ENCODE measurements at regions not wholly inside any gene's neighbourhood (a gene's known extent, or its start where the extent isn't known, plus 50 kb on each side); places are given as distances from the start of the nearest gene placed in this dataset.

DNA sequence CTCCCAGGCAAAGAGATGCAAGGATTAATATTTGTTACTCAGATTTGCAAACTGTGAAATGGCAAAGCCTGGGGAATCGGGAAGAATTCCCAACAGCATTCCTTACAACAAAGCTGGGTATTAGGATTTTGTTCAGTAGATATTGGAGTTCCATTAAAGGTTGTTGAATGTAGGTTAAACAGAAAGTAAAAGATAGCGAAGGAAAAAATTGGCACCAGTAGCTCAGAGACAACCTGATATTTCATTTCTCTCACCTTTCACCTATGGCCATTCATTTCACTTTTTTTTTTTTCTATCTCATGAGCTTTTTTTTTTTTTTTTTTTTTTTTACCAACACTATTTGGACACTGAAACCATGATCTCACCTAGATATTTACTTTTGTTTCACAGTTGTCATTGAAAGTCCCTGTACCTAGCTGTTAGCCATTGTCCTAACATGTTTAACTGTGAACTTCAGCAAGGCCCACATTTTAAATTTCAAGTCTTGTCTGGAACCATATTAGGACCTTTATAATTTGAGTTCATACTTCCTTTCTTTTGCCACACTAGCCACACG lies 552.5 kb downstream of the HAO1 start (continued):
- no peak for TF ChIP-seq ZNF565 (CRISPR knock-in tag; conservative IDR thresholded peaks at IDR 0.05; ENCODE audit: low read depth)
- TF ChIP-seq, protein P1, sequence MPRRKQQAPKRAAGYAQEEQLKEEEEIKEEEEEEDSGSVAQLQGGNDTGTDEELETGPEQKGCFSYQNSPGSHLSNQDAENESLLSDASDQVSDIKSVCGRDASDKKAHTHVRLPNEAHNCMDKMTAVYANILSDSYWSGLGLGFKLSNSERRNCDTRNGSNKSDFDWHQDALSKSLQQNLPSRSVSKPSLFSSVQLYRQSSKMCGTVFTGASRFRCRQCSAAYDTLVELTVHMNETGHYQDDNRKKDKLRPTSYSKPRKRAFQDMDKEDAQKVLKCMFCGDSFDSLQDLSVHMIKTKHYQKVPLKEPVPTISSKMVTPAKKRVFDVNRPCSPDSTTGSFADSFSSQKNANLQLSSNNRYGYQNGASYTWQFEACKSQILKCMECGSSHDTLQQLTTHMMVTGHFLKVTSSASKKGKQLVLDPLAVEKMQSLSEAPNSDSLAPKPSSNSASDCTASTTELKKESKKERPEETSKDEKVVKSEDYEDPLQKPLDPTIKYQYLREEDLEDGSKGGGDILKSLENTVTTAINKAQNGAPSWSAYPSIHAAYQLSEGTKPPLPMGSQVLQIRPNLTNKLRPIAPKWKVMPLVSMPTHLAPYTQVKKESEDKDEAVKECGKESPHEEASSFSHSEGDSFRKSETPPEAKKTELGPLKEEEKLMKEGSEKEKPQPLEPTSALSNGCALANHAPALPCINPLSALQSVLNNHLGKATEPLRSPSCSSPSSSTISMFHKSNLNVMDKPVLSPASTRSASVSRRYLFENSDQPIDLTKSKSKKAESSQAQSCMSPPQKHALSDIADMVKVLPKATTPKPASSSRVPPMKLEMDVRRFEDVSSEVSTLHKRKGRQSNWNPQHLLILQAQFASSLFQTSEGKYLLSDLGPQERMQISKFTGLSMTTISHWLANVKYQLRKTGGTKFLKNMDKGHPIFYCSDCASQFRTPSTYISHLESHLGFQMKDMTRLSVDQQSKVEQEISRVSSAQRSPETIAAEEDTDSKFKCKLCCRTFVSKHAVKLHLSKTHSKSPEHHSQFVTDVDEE (CRISPR knock-in tag; IDR thresholded peaks at IDR 0.05), result no peak

DNA sequence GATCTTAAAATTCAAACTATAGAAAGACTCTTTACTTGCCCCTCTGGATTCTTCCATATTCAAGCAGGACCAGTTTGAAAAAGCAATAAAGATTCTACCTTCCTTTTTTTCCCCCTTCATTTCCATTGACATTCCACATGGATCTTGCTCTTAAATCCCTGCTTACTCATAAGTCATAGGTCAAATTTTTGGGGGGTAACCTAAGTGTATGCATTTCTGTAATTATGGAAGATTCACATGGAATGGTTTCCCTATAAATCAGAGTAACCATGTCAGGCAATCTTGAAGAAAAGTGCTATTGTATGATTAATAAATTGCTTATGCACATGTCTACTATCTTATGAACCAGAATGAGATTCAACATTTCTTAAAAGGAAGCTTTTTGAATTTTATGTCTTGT lies 551.0 kb downstream of the HAO1 start:
- no peak for ATAC-seq
- TF ChIP-seq ZNF8 (CRISPR knock-in tag; IDR thresholded peaks at IDR 0.05), result no peak
- TF ChIP-seq, protein P2, sequence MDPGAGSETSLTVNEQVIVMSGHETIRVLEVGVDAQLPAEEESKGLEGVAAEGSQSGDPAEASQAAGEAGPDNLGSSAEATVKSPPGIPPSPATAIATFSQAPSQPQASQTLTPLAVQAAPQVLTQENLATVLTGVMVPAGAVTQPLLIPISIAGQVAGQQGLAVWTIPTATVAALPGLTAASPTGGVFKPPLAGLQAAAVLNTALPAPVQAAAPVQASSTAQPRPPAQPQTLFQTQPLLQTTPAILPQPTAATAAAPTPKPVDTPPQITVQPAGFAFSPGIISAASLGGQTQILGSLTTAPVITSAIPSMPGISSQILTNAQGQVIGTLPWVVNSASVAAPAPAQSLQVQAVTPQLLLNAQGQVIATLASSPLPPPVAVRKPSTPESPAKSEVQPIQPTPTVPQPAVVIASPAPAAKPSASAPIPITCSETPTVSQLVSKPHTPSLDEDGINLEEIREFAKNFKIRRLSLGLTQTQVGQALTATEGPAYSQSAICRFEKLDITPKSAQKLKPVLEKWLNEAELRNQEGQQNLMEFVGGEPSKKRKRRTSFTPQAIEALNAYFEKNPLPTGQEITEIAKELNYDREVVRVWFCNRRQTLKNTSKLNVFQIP (CRISPR knock-in tag; IDR thresholded peaks at IDR 0.05; ENCODE audit: borderline replicate concordance, low read depth), result no peak
- TF ChIP-seq PPARA (CRISPR knock-in tag; IDR thresholded peaks at IDR 0.05; ENCODE audit: borderline replicate concordance), result no peak
- TF ChIP-seq BACH2 (CRISPR knock-in tag; IDR thresholded peaks at IDR 0.05; ENCODE audit: borderline replicate concordance), result no peak
- TF ChIP-seq RARB (CRISPR knock-in tag; IDR thresholded peaks at IDR 0.05), result no peak

DNA sequence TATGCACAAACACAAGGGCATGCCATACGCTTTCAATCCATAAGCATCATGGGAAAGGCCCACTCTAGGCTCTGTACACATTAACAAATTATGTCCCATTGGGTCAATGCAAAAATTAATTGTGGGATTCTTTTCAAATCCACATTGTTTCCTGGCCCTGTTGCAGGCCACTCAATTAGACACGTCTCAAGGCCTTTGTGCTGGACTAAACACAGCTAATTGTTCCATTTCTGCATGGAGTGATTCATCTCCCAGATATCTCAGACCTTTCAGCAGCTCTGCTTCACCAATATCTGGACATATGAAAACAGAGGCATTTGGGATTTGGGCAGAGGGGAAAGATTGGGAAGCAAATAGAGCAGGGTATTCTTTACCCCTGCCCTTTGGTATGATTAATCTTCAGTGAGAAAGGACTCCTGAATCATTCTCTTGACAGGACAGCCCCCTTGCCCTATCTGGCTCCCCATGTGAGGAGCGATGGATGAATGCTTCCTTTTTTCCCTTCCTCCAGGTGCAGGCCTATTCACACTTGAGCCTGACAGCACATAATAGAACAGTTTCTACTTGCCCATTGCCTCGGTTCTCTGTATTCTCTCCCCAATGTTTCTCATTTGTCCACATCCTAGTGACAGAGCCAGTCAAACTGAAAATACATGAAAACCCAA lies 547.6 kb downstream of the HAO1 start:
- no peak for ATAC-seq
- TF ChIP-seq OSR1 (CRISPR knock-in tag; IDR thresholded peaks at IDR 0.05) (no peak), BACH2 (CRISPR knock-in tag; IDR thresholded peaks at IDR 0.05; ENCODE audit: borderline replicate concordance) (no peak), TCF4 (CRISPR knock-in tag; IDR thresholded peaks at IDR 0.05; ENCODE audit: borderline replicate concordance) (no peak), ZNF565 (CRISPR knock-in tag; conservative IDR thresholded peaks at IDR 0.05; ENCODE audit: low read depth) (no peak), ARNTL (CRISPR knock-in tag; IDR thresholded peaks at IDR 0.05; ENCODE audit: borderline replicate concordance, low read depth) (no peak), ESRRG (CRISPR knock-in tag; IDR thresholded peaks at IDR 0.05) (no peak), RARB (CRISPR knock-in tag; IDR thresholded peaks at IDR 0.05) (no peak), ZFP30 (CRISPR knock-in tag; IDR thresholded peaks at IDR 0.05) (no peak), ZC3H10 (CRISPR knock-in tag; IDR thresholded peaks at IDR 0.05) (no peak), ISL1 (CRISPR knock-in tag; IDR thresholded peaks at IDR 0.05) (no peak)
- TF ChIP-seq, protein P3, sequence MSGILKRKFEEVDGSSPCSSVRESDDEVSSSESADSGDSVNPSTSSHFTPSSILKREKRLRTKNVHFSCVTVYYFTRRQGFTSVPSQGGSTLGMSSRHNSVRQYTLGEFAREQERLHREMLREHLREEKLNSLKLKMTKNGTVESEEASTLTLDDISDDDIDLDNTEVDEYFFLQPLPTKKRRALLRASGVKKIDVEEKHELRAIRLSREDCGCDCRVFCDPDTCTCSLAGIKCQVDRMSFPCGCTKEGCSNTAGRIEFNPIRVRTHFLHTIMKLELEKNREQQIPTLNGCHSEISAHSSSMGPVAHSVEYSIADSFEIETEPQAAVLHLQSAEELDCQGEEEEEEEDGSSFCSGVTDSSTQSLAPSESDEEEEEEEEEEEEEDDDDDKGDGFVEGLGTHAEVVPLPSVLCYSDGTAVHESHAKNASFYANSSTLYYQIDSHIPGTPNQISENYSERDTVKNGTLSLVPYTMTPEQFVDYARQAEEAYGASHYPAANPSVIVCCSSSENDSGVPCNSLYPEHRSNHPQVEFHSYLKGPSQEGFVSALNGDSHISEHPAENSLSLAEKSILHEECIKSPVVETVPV (CRISPR knock-in tag; IDR thresholded peaks at IDR 0.05), result no peak
- TF ChIP-seq, protein P1 (CRISPR knock-in tag; IDR thresholded peaks at IDR 0.05), result no peak
- TF ChIP-seq, protein P4, sequence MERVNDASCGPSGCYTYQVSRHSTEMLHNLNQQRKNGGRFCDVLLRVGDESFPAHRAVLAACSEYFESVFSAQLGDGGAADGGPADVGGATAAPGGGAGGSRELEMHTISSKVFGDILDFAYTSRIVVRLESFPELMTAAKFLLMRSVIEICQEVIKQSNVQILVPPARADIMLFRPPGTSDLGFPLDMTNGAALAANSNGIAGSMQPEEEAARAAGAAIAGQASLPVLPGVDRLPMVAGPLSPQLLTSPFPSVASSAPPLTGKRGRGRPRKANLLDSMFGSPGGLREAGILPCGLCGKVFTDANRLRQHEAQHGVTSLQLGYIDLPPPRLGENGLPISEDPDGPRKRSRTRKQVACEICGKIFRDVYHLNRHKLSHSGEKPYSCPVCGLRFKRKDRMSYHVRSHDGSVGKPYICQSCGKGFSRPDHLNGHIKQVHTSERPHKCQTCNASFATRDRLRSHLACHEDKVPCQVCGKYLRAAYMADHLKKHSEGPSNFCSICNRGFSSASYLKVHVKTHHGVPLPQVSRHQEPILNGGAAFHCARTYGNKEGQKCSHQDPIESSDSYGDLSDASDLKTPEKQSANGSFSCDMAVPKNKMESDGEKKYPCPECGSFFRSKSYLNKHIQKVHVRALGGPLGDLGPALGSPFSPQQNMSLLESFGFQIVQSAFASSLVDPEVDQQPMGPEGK (CRISPR knock-in tag; IDR thresholded peaks at IDR 0.05; ENCODE audit: borderline replicate concordance), result no peak

Data from SK-N-SH treated with all-trans-retinoic acid at 6 μM for 48 hours (cell line).